K562 (cell line): ENCODE measurements at regions not wholly inside any gene's neighbourhood (a gene's known extent, or its start where the extent isn't known, plus 50 kb on each side); places are given as distances from the start of the nearest gene placed in this dataset.

ENCODE experiments used
- ARID3A ChIP-seq: IDR thresholded peaks from 2 replicates; pipeline ENCODE4 v1.6.1; 2012; ENCODE audit warnings: low read depth, low read length, improper control_type of control experiment, borderline replicate concordance
- CREB3L1 ChIP-seq: fragments of 450-650 bp; IDR thresholded peaks from 2 replicates; pipeline ENCODE4 v1.6.1; 2014; ENCODE audit warnings: low read depth, mild to moderate bottlenecking, moderate library complexity, borderline replicate concordance
- OTX1 ChIP-seq: fragments of 450-650 bp; formaldehyde crosslinking; IDR thresholded peaks from 2 replicates; pipeline ENCODE4 v1.4.0; 2022; ENCODE audit warnings: mild to moderate bottlenecking
- RFX5 ChIP-seq: IDR thresholded peaks from 2 replicates; pipeline ENCODE4 v1.6.1; 2011; ENCODE audit warnings: low read depth, mild to moderate bottlenecking, improper control_type of control experiment, low read length
- SRSF9 ChIP-seq: fragments of 200-400 bp; formaldehyde crosslinking; IDR thresholded peaks from 2 replicates; pipeline ENCODE4 v1.6.1; 2017; ENCODE audit warnings: low read depth, low read length, borderline replicate concordance
- TSHZ1 ChIP-seq: fragments of 250-450 bp; sonication (Bioruptor Pico); IDR thresholded peaks from 2 replicates; pipeline ENCODE4 v1.4.0; 2020; ENCODE audit warnings: mild to moderate bottlenecking, moderate library complexity
- USF1 ChIP-seq: sonication (generic); formaldehyde crosslinking; IDR thresholded peaks from 2 replicates; pipeline ENCODE4 v1.9.0; 2022; ENCODE audit warnings: mild to moderate bottlenecking, missing genetic modification reagents
- ZNF280A ChIP-seq: fragments of 450-650 bp; IDR thresholded peaks from 2 replicates; pipeline ENCODE4 v1.6.1; 2018; ENCODE audit warnings: mild to moderate bottlenecking, low read depth; ENCODE audit not compliant: partially characterized antibody

- TF ChIP-seq TSHZ1 (CRISPR knock-in tag) (no peak), USF1 (CRISPR knock-in tag) (no peak), ARID3A (no peak), ZNF280A (no peak), RFX5 (no peak), OTX1 (no peak), CREB3L1 (no peak), SRSF9 (no peak)
Measured at GRCh38 chrX:74018253-74018652, 165.7 kb upstream of the XIST start (continued).
